HG02884 (cell line): ENCODE measurements at regions not wholly inside any gene's neighbourhood (a gene's known extent, or its start where the extent isn't known, plus 50 kb on each side); places are given as distances from the start of the nearest gene placed in this dataset.

Experiments used
- ATAC-seq: cut with Tn5 transposase; IDR thresholded peaks from one replicate; pipeline ENCODE4 v1.9.1; 2021; ENCODE audit warnings: mild to moderate bottlenecking, moderate library complexity; ENCODE audit not compliant: unreplicated experiment

DNA sequence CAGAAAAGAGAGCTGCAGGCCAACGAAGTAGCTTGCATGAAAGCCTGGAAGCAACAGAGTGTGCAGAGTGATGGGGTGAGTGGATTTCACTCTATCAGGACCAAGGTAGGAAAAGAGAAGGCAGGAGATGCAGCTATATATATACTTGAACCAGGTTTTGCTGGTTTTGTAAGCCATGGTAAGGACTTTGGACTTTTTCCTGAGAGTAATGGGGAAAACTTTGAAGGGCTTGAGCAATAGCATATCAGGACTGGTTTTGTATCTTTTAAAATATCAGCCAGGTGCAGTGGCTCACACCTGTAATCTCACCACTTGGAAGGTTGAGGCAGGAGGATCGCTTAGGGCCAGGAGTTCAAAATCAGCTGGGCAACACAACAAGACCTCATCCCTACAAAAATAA lies 120.6 kb upstream of the NRP1 start:
- ATAC-seq: no peak

DNA sequence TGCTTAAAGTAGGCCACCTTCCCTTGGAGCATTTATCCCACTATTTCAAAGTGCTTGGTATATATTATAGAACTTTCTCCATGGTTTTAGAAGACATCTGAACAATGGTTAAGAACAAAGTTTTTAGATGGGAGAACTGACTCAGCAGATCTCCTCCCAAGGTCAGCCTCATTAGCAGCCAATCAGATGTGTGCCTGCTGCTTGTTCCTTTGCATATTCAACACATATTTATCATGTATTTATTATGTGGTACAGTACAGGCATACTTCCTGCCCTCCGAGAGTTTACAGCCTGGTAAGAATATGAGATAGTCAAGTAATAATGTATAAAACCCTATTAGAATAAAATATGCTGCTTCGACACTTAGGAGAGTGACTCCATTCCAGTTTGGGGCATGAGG lies 120.1 kb upstream of the NRP1 start:
- ATAC-seq: no peak

DNA sequence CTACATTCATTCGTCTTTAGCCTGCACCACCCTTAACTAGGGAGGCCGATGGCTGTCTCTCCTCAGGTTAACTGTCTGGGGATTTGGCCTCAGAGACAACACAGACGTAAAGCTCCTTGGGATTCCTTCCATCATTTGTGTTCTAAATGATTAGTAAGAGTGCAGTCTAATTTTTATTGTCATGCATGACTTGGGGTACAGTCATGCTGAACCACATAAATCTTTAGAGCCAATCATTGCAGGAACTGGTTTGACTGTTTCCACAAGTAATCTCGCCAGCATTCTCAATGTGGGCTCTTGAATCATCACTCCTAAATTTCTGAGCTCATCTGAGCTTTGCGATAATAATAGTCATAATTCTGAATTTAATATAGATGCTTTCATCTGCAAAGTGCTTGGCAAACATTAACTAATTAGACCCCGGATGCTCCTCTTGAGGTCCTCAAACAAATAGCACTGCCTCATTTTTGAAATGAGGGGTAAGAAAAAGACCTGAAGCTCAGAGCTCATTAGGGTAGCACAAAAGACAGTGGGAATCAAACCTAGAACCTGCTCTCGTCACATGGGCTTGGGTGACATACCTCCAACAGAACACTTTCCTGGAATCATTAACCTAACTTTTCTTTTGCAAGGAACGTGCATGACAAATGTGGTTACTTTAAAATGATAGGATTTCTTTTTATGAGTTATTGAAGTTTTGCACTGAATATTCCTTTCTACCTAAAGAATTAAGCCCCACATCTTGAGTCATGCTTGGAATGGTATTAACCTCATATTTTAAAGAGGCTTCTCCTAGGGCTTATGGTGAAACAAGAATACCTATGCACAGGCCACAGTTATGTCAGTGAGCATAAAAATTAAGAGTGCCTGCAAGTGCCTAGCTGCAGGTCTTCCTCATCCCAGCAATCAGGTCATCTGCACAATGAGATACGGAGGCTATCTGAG lies 118.9 kb upstream of the NRP1 start:
- ATAC-seq: no peak

DNA sequence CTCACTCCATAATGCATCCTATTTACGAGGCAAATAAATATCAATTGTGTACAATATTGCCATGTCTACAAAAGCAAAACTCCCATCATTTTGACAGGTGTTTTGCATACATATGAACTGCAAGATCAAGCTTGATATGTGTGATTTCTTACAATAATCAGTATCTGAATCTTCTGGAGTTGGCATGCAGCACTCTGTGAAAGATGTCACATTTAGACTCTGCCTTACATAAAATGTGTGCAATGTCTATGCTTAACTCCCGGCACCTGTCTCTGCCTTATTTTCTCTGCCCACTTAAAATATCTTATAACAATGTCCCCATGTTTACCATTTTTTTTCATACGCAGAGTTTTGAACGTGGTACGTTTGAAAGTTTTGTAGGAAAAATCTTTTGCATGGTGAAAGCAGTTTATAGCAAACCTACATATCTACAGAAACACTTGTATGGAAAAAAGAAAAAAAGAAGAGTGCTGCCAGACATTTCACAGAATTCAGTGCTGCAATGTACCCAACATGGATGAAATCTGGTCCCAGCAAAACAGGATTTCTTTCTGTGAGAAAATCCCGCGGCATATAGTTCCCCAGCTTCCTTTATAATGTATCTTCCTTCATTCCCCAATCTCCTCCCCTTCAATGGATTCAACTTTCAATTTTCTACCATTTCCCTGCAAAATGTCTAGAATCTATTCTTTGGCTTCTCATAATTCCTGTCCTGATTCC lies 114.1 kb upstream of the NRP1 start:
- no peak for ATAC-seq

DNA sequence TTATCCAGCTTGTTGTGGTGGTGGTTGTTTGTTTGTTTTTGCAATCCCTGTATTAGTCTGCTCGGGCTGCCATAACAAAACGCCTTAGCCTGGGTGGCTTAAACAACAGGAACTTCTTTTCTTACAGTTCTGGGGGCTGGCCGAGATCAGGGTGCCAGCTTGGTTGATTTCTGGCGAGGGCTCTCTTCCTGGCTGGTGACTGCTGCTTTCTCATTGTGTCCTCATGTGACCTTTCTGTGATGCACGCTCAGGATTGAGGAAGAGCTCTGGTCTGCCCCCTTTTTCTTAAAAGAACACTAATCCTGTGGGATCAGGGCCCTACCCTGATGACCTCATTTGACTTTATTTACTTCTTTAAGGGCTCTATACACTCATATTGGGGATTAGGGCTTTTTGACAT lies 107.1 kb upstream of the NRP1 start:
- ATAC-seq: no peak

DNA sequence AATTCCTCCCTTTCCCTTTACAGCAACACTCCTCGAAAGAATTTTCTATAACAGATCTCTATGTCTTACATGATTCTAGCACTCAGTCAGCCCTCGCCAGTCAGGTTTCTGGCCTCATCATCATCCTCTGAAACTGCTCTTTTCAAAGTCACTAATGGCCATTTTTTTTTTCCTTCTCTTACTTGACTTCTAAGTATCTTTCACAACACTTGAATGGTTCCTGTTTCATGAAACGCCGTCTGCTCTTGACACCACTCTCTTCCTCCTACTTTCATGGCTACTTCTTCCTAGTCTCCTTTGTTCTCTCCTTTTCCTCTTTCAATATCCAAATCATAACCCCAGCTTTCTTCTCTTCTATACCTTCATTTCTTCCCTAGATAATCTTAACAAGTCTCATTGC lies 100.5 kb upstream of the NRP1 start:
- no peak for ATAC-seq

DNA sequence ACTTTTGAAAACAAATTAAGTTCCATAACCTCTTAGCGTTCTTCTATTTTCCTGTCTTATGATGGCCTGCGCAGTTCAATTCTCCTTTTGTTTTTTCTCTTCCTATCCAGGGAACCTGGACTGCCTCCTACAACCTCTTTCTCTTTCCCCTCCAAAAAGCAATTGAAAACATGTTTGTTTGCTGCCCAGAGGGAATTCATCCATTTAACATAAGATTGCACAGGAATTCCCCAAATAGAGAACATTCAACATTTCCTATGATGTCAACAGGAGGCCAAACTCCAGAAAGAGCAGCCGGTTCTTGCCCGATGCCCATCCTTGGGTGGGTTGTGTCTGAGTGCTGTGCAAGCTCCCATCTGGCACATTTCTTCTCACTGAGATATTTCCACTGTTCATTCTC lies 94.2 kb upstream of the NRP1 start:
- no peak for ATAC-seq

DNA sequence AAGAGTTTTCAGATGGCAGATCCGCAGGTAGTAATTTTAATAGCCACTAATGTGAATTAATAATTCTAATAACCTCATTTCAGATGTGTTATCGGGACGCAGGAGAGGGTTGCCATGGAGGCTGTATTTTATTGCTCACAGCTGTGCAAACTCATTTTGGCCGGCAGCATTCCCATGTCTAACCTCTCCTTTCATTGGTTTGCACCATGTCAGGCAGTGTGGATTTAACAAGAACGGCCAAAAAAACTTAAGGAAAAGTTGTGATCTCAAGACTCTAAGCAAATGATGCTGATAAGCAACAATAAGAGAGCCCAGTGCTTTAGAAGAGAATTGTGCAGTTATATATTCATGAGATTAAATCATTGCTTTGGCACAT lies 88.7 kb upstream of the NRP1 start:
- ATAC-seq: no peak

DNA sequence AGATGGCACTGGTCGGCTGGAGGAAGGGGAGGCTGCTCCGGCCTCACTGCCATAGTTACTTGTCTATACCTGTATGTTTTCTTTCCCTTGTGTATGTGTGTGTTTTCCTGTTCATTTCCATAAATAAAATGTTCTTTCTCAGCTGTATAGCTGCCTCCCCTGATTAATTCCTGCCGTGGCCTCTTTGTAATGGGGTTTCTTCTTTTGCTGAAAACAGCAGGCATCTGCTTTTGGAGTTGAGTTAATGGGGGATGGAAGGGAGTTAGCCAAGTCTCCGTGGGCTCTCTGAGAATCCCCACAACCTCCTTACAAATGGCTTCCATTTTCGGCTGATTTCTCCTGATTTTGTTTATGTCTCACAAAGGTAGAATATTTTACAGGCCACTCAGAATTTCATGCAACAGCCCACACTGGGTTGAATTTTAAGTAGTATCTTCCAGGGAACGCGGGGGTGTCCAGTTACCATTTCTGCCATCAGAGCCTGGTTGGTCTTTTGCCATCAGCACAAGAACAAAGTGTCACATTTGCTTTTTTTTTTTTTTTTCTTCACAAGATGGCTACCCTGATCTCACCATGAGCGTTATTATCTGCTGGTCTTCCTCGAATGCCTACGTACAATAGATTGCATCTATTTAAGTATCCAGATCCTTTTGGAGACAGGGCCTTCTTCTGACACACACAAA lies 88.1 kb upstream of the NRP1 start:
- ATAC-seq: no peak

DNA sequence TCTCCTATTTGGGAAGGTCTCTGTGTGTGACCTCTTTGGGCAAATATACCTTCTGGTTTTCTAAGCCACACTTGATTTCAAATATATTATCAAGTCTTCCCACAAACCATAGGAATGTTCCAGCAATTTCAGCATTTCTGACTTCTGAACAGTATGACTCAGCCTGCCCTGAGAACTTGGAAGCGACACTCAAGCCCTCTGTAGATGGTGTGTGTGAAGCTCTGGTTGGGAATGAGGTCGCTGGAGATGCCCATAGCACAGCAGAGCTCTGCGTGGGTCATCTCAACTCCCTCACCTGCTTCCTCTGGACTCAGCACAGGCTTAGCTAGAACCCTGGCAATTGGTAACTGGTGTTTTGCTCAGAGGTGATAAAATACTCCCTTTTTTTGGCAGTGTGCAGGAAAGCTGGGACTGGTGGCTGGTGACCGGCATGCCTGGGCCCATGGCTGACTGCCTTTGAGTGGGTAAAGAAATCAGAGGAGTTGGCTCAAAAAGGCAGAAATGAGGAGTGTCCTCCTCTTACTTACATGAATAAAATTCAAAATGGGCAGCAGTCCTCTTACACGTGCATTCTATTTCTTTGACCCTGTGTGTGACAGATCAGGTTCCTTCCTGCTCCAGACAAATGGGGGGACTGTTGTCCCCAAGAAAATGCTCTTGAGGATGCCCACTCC lies 87.5 kb upstream of the NRP1 start:
- no peak for ATAC-seq

DNA sequence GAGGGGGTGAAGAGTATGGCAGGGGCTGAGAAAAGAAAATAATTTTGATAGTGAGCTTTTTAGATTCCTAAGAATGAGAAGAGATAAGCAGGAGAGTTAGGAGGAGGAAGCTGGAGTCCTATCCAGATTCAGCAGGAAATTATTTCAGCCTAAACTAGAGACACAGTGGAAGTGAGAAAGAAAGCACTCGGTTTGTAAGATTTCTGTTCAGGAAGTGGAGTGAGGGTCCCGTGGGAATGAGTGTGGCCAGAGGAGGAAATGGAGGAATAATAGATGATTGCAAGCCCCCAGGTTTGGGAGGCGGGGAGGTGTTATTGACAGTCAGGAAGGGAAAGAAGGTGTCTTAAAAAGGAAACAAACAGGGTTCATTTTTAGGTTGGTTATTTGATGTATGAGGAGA lies 84.8 kb upstream of the NRP1 start:
- no peak for ATAC-seq

DNA sequence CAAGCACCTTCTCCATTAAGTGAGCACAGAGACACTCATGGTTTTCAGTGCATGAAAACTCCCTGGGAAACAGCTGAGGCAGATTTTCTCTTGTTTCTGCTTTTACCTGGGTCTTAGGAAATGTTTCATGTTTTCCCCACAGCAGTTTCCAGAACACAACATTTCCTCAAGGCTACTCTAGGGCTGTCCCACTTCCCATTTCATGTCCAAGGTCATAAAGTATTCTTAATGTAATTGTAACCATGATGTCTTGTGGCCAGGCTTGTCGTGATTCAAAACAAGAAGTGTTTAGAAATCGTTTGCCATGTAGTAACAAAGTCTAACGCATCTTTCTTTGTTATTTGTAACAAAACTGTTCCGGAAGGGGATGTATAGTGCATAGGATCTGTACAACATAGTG lies 83.8 kb upstream of the NRP1 start:
- no peak for ATAC-seq

DNA sequence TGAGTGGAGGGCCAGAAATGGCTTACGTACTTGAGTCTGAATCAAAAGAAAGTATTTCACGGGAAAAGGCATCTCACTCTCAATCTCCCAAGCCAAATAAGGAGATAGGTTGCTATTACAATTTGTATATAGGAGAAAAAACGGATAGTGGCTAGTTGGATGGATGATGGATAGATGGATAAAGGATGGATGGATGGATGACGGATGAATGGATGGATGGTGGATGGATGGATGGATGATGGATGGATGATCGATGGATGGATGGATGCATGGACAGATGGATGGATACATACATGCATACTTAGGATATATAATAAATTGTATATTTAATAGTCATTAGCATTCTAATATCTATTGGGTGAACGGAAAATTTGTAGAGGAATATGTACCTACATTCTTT lies 82.2 kb upstream of the NRP1 start:
- ATAC-seq: no peak

DNA sequence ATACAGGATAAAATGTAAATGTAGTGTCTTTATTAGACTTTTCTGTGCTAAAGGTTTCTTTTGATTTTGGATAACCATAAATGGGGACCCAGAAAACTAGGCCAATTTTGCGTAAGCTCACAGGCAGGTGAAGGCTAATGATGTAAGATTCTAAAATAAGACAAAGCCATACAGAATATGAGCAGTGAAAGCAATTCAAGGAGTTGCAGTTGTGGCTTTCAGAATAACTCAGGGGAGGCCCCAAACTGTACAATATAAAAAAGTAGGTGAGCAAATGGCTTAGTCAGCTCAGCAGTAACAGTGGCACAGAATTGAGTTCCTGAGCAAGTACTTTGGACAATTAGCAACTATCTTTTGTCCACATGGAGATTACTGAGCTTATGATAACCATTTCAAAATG lies 81.7 kb upstream of the NRP1 start:
- peak; percentile 47 for ATAC-seq

DNA sequence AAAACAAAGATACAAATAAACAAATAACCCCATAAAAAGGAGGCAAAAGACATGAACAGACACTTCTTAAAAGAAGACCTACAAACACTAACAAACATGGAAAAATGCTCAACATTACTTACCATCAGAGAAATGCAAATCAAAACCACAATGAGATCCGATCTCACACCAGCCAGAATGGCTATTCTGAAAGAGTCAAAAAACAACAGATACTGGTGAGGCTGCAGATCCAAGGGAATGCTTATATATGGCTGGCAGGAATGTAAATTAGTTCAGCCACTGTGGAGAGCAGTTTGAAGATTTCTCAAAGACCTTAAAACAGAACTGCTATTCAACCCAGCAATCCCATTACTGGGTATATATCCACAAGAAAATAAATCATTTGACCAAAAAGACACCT lies 80.4 kb upstream of the NRP1 start:
- no peak for ATAC-seq

DNA sequence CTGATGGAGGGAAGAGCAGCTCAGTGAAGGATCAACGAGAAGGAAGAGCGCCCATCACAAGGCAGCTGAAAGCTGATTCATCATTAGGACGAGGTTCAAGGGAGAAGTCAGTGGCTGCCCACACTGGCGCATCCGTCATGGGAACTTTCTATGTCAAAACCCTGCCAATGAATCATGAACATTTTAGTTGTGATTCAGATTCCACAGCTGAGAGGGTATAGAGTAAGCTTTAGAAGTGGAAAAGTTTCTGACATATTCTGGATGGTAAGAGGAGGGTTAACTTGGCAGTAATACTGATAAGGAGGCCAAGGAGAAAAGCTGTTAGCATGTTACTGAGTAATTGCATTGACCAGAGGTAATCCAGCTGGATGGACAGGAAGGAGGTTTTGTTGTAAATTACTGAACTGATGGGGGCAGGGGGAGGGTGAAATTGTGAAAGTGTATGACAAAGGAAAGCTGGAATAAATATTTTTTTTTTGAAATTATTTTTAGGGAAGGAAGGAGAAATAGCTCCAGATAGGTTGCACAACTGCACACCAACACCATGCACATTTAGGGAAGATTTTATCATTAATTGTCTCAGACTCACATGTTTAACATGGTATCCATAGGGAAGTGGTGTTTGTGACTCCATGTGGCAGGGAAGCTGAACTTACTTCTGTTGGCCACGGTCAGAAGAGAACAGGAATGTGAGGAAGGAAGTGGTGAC lies 78.3 kb upstream of the NRP1 start:
- no peak for ATAC-seq

DNA sequence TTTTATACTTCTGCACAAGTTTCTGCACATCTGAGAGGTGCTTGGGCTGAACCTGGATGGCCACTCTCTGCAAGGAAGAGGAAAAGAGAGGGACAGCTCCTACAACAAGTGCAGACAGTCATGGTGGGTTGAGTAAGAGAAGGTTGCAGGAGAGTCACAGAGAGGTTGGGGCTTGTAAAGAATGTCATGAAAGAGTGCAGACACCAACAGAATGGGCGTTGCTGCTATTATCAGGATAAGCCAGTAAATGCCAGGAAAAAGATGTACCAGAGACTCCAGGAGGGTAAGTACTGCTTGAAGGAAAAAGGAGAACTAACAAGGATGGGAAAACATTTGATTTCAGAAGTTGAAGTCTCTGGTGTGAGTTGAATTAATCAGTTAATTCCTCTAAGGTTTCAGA lies 77.8 kb upstream of the NRP1 start:
- no peak for ATAC-seq

DNA sequence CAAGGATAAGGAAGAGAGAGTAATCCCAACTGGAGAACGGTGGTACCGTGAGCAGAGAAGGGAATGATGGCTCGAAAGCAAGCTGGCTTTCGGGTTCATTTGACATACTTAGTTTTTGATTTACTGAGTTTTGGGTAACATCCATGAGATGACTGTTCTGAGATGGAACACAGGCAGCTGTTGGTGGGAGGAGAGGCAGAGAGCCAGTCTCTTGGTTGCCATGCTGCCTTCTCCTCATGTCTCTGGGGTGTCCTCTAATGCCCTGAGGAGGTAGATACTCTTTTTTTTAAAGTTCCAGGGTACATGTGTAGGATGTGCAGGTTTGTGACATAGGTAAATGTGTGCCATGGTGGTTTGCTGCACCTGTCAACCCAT lies 76.4 kb upstream of the NRP1 start:
- ATAC-seq: no peak

DNA sequence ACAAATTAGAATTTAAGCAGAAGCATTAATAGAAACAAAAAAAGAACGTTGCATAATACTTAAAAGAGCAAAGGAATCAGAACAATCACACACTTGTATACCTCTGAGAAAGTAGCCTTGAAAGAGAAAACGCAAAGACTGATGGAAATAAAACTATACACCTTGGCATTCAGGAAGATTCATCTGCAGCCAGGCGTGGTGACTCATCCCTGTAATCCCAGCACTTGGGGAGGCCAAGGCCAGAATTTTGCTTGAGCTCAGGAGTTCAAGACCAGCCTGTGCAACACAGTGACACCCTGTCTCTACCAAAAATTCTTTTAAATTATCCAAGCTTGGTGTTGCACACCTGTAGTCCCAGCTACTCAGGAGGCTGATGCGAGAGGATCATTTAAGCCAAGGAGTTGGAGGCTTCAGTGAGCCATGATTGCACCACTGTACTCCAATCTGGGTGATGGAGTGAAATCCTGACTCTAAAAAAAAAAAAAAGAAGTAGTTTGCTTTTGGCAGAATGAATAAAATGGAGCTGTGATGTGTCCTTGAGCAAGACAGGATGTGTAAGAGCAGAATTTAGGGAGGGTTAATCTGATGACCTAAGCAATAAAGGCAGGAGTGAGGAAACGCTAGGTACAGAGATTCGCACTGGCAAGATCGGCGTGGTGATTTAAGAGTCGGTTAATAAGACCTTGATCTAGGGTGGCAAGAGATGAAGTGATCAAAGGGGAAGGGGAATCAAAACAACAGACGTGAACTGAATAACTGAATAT lies 75.8 kb upstream of the NRP1 start:
- no peak for ATAC-seq

DNA sequence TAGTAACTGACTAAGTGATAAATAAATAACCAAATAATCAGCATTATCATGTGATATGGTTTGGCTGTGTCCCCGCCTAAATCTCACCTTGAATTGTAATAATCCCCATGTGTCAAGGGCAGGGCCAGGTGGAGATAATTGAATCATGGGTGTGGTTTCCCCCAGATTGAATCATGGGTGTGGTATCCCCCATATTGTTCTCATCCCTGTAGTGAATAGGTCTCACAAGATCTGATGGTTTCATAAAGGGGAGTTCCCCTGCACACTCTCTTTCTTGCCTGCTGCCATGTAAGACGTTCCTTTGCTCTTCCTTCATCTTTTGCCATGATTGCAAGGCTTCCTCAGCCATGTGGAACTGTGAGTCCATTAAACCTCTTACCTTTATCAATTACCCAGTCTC lies 72.1 kb upstream of the NRP1 start:
- ATAC-seq: no peak
